Activated T-helper 1 cell treated with anti-CD3 and anti-CD28 coated beads, Interleukin-2, amount 50 U/mL, for 16 hours (primary cell): ENCODE measurements at regions not wholly inside any gene's neighbourhood (a gene's known extent, or its start where the extent isn't known, plus 50 kb on each side); places are given as distances from the start of the nearest gene placed in this dataset.

Source experiments
- DNase-seq, 2 donors: peaks; one replicate each; pipeline ENCODE4 v3.0.0-alpha.2; 2020; ENCODE audit warnings: low read depth in 1 of 2, low spot score in 1 of 2

- DNase-seq, result no peak
Measured at GRCh38 chr18:24782566-24782965, 322.1 kb downstream of the HRH4 start.

GRCh38 chr18:24785019-24785418 is 324.6 kb downstream of the HRH4 start:
- DNase-seq, result no peak

- no peak for DNase-seq
Measured at GRCh38 chr18:24786027-24786426, 325.6 kb downstream of the HRH4 start.

- no peak for DNase-seq
Measured at GRCh38 chr18:24790347-24790746, 329.9 kb downstream of the HRH4 start.

GRCh38 chr18:24791751-24792545 is 331.5 kb downstream of the HRH4 start:
- DNase-seq, result no peak

DNA sequence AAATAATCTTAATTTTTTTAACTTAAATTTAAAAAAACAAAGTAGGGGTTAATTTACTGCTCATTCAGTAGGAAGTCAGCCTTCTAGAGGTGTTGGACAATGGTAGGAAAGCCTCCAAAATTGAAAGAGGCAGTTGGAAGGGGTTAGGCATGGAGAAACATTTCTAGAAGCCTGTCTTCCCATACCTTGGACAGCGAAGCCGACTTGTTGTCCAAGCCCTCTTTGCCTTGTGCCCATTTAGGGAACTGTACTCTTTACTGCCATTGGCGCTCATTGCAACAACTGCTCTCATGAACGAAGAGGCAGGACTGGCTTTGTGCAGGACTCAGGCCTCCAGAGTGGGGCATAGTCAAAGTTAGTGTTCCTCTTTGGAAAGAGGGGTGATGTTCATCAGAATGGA is 333.3 kb downstream of the HRH4 start:
- DNase-seq, result no peak

GRCh38 chr18:24795129-24795528 is 334.7 kb downstream of the HRH4 start:
- DNase-seq, result no peak

DNA sequence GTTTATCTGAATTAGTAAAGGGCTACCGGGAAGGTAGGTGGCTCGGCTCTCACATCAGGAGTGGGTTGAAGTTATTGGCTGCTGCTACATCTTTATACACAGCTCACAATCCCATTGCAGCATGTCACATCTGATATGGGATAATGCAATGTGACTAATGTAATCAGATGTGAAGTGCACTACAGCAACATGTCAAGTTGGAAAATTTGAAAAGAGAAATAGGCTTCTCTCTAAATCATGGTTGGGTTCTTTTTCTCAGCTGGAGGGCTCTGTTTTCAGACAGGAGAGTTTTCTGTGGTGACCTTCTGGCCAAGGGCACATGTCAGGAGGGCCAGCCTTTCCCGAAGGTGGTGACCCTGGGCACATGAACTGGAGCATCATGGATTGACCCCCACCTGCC is 337.5 kb downstream of the HRH4 start:
- DNase-seq, result no peak

- no peak for DNase-seq
Measured at GRCh38 chr18:24799176-24799575, 338.7 kb downstream of the HRH4 start.

DNA sequence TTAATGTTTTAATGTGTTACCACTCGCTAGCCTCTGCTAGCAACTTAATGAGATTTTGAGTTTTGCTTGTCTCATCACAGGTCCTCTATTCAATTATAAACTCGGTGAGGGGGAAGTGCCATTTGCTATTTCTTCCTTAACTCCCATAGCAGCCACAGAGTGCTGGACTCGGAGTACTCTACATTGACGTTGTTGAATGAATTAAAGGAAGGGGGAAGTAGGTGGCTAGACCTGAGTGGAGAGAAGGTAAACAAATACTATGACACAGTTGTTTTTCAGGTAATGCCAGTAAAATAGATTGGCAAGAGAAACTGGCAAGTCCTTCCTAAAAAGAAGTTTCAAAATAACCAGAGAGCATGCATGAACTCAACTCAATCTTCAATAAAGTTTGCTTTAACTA is 339.3 kb downstream of the HRH4 start:
- DNase-seq, result no peak

GRCh38 chr18:24801001-24801400 is 340.6 kb downstream of the HRH4 start:
- no peak for DNase-seq

DNA sequence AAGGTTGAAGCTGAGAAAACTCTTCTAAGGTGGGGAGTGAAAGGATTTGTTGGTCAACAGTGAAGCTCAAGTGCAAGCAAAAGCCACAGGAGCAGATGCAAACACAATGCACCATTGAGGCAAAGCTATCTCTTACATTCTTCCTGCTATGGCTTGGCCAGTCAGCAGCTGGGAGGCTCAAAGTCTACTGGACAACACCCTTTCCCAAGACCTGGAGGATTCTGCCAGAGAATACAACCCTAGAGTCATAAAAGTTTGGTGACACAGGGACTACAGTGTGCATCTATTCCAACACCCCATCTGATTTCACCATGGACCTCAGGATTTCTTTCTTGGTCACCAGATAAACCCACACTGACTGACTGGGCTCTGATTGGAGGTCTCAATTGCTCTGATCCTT is 342.0 kb downstream of the HRH4 start:
- DNase-seq, result no peak

- DNase-seq, result no peak
Measured at GRCh38 chr18:24805156-24805555, 344.7 kb downstream of the HRH4 start.

DNA sequence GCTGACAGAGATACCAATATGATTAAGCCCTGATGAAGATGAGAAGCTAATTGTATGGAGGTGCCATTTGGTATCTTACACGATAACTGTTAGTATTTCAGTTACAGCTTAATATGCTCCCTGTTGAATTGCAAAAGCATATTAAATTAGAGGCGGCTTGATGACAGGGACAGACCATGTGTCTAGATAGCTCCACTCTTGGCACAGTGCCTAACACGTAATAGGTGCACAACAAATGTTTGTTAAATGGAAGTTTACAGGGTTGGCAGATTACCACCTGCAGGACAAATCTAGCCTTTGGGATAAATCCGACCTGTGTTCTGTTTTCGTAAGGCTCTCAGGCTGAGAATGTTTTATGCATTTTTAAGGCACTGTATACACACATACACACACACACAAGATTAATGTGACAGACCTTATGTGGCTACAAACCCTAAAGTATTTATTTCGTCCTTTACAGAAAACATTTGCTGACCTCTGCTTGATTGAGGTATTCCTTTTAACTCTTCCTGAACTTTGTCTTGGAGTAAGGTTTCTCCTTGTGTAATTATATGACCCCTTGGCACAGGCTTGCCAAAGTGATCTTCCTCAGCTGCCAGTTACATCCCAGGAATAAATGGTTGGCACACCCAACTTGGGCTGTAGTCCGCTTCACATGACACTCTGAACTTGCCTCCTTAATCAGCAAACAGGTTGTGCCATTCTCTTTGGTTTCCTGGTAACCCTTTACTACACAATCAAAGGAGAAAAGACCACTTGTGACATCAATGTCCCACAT is 348.9 kb downstream of the HRH4 start:
- no peak for DNase-seq

DNA sequence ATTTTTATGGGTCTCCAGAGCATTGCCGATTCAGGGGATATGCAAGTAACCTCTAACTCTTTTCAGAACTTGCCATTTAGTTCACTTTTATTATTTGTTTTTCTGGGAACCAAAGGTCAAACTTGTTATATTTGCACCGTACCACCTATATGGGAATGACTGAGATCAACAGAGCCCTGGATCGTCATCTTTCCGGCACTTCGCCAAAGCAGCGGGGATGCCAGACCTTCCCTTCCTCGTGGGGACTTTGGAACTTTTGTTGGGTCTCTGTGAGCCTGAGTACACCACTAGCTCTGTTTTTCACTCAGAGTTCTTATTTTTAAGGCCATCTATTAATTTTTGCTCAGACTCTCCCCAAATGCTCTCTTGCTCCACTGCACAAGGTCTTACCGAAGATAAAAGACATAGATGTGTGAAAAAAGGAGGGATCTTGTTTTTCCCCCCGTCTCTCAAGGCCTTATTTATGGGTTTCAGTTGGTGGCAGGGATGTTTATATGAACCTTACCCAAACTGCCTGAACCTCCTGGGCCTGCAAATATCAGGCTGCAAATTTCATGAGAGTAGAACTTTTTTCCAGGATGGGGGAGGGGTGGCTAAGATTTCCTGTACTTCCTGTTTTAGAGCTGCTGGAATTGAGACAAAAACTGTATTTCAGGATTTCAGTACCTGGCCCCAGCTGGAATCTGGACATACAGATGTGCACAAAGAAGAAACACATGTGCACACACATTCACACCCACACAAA is 350.3 kb downstream of the HRH4 start:
- DNase-seq, result no peak

GRCh38 chr18:24811950-24812681 is 351.7 kb downstream of the HRH4 start:
- no peak for DNase-seq

GRCh38 chr18:24814521-24814920 is 354.1 kb downstream of the HRH4 start:
- DNase-seq, result no peak

DNA sequence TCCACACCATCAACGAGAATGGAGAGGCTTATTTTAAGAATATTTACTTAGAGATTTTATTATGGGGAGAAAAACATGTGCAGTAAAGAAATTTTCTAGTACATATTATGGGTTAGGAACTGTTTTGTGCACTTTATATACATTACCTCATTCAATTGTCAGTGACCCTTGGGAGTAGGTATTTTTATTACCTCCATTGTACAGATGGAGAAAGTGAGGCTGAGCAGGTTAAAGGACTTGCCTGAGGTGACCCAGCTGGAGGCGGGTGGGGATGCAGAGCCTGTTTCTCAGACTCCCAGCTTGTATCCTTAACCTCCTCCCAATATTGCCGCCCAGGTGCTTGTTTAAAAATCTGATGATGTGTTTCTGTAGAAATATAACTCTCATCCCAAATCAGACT is 356.7 kb downstream of the HRH4 start:
- no peak for DNase-seq

- DNase-seq, result no peak
Measured at GRCh38 chr18:24817587-24818371, 357.3 kb downstream of the HRH4 start.

DNA sequence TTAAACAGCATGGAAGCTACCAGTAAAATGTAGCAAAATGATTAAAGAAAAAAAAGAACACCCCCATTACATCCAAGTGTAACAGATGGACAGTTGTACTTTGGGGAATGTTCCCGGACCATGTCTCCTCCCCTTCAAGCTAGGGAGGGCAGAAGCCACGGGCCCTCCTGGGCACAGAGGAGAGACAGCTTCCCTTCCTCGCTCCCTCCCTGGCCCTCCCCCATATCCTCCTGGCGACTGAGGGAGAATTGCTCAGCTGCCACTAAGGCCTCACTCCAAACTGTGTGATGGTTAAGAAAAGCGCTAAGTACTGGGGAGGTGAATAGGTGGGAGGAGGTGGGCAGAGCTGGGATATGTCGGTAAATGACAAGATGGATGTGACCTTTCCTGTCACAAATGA is 358.0 kb downstream of the HRH4 start:
- DNase-seq, result no peak
